GM12872 (cell line): ENCODE measurements at regions not wholly inside any gene's neighbourhood (a gene's known extent, or its start where the extent isn't known, plus 50 kb on each side); places are given as distances from the start of the nearest gene placed in this dataset.

ENCODE experiments used
- TF ChIP-seq, protein P1 (sequence below): IDR thresholded peaks from 3 replicates; pipeline ENCODE4 v1.5.1; 2011; ENCODE audit warnings: low read depth, mild to moderate bottlenecking, low read length, moderate library complexity; ENCODE audit not compliant: insufficient read depth

DNA sequence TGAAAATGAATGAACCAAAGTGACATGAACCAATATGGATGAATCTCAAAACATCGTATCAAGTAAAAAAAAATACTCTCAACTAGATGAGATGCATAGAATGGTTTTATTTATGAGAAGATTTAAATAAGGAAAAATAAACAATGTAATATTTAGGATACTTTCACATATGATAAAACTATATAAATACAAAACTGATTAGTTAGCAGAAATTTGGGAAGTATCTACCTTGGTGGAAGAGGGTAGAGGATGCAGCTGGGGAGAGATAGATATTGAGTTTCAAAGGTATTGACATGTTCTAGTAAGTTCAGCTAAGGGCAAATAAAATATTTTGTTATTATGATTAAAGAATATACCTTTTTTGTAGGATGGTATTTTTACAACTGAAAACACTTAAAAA lies 463.1 kb downstream of the SH2D4B start:
- TF ChIP-seq, protein P1, sequence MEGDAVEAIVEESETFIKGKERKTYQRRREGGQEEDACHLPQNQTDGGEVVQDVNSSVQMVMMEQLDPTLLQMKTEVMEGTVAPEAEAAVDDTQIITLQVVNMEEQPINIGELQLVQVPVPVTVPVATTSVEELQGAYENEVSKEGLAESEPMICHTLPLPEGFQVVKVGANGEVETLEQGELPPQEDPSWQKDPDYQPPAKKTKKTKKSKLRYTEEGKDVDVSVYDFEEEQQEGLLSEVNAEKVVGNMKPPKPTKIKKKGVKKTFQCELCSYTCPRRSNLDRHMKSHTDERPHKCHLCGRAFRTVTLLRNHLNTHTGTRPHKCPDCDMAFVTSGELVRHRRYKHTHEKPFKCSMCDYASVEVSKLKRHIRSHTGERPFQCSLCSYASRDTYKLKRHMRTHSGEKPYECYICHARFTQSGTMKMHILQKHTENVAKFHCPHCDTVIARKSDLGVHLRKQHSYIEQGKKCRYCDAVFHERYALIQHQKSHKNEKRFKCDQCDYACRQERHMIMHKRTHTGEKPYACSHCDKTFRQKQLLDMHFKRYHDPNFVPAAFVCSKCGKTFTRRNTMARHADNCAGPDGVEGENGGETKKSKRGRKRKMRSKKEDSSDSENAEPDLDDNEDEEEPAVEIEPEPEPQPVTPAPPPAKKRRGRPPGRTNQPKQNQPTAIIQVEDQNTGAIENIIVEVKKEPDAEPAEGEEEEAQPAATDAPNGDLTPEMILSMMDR: no peak

DNA sequence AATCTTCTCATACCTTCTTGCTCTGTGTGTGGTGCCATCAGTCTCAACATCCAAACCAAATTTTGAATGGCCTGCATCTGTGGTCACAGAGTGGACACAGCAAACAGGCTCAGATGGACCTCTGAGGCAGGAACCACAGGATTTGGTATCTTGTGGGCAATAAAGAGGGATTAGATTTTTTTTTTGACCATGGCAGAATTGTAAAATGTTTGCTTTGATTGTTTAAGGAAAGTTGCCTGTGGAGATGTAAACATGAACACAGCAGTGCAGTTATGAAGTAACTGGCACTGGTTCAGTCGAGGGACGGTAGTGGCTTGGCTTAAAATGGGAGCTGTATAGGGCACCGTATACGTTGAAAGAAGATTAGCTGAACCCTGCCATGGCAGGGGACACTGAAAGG lies 464.7 kb downstream of the SH2D4B start:
- TF ChIP-seq, protein P1: no peak

DNA sequence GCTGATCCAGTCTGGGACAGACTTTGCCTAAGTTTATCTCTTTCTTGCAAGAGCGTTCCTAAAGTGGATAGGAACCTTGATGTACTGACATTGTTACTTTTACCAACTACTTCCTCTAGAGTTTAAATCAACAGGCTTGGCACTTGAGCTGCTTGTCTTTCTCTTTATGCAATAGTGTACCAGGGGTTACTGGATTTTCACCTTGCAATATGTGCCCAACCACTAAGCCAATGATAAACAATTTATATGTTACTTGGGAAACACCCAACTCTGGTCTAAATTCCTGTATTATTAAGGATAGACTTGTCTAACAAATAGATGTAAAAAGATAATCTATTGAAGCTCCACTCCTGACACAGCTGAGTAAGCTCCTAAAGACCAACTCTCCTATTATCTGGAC lies 470.2 kb downstream of the SH2D4B start:
- TF ChIP-seq, protein P1: no peak

DNA sequence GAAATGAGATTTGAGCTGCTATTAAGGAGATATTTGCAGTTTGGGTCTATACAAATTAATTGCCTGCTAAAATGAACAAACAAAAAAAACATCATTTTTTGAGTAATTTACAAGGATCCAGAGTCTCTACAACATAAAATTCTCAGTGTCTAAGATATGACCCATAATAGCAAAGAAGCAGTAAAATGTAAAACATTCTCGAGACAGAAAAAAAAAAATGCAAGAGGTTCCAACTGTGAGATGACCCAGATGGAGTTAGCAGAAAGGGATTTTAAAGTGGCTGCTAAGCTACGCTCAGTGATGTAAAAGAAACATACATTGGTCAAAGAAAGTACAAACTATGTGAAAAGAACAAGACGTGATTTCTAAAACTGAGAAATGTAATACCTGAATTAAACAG lies 471.0 kb downstream of the SH2D4B start:
- TF ChIP-seq, protein P1: no peak

DNA sequence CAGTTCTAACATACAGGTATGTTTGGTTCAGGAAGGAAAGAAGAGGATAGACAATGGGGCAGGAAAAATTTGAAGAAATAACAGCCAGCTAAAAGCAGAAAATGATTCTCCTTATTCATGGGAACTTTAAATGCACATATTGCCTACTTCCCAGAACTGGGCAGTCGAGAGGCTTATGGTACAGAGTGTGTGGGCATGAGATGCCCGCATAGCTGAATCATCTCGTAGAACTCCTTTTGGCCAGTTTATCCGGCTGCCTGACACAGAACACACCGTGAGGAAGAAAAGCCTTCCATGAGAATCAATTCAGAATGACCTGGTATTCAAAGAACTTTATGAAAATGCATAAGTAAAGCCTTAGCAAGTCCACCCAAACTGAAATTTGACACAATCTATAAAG lies 471.6 kb downstream of the SH2D4B start:
- TF ChIP-seq, protein P1: no peak

DNA sequence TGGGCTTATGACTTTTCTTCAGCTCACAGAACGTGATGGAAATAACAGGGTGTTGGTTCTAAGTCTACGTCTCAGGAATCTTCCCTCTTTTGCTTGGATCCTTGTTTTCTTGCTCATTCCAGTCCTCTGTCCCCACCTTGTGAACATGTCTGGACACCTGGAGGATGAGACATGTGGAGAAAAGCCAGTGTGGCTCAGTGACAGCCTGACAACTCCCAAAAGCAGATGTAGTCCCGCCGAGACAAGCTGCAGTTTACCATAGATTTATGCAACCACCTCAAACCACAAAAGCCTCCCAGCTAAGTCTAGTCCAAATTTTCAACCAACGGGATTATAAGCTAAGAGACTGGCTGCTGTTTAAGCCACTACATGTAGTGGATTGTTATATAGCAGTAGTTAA lies 476.1 kb downstream of the SH2D4B start:
- TF ChIP-seq, protein P1: no peak

DNA sequence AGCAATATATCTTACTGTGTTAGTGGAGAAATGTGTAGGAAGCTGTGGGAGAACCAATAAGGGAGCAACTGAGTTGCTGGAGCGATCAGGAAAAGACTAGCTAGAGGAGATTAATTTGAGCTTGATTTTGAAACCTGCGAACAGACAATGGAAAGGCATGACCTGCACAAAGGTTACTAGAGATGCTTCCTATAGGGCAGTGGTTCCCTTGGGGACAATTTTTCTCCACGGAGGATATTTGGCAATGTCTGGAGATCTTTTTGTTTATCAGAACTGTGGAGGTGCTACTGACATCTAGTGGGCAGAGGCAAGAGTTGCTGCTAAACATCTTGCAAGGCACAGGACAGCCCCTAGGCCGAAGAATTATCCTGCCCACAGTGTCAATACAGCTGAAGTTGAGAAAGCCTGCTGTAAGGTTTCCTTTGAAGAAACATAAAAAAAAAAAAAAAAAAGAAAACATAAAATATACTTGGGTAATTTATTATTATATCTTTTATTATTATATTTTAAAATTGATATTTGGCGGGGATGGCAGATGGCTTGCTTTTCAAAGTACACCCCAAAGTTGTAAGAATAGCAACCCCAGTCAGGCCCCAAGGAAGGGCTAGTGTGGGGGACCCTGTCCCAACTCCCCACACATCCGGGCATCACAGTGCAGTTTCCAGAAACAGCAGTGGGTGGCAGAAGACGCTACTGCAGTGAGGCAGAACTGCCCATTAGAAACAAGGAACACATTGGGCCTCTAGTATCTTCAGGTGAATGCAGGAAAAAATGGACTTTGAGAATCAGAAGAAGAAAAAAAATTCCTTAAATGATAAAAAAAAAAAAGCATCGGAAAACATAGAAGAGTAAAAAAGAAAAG lies 481.6 kb downstream of the SH2D4B start:
- TF ChIP-seq, protein P1: peak; percentile 86
